ENCODE measurements at regions not wholly inside any gene's neighbourhood (a gene's known extent, or its start where the extent isn't known, plus 50 kb on each side); places are given as distances from the start of the nearest gene placed in this dataset.
A peak's percentile ranks its signal among the peaks of the same experiment; 100 is the strongest.

DNA sequence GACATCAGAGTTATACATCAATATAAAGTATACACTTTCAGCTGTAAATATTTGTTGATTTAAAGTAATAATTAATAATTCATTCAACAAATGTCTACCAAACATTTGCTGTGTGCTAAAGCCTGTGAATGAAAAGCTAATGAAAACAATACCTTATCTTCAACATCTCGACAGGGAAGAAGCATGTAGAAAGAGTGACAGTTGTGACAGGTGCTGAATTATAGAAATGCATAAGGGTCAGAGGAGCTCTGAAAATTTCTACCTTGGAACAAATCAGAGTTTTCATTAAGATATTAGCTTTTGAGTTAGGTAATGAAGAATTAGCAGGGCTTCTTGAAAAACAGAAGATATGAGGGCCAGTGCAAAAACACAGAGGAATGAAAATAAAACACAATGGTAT lies 739.2 kb downstream of the VGLL3 start:
- CTCF ChIA-PET = no interaction called here
- in situ Hi-C loops (cut with HindIII; ENCODE audit: low pct_unique_long_range_greater_than_20kb, low sequenced_read_pairs) (no loop called here), intact Hi-C loops (cut with micrococcal nuclease; ENCODE audit: unreplicated experiment) (no loop called here)
- no peaks in the 10 kb centered on the region for H3K36me3 ChIP-seq (ENCODE audit: control insufficient read depth, insufficient read depth, low read length)
- H3K9me3 ChIP-seq (ENCODE audit: control insufficient read depth, insufficient read depth, low read depth, low read length) = no peaks in the 10 kb centered on the region
- ATAC-seq (no peak), DNase-seq (ENCODE audit: low read depth, low spot score) (no peak)
- TF ChIP-seq TCF7L2 (IDR thresholded peaks at IDR 0.05; ENCODE audit: low read depth, low read length) = no peak
- H3K4me3 ChIP-seq (ENCODE audit: low read depth in 2 of 2, low read length in 2 of 2) = no peak overlapping the region
- no peak overlapping the region for H3K27ac ChIP-seq (ENCODE audit: low read length)
- POLR2A ChIA-PET = no interaction called here
- no peaks in the 10 kb centered on the region for H3K27me3 ChIP-seq (ENCODE audit: control insufficient read depth, insufficient read depth, low read length)
- no peaks in the 10 kb centered on the region for H3K4me1 ChIP-seq (ENCODE audit: control insufficient read depth, insufficient read depth, low read length)
- no TSS peak for BruUV-seq (replicated peaks)

DNA sequence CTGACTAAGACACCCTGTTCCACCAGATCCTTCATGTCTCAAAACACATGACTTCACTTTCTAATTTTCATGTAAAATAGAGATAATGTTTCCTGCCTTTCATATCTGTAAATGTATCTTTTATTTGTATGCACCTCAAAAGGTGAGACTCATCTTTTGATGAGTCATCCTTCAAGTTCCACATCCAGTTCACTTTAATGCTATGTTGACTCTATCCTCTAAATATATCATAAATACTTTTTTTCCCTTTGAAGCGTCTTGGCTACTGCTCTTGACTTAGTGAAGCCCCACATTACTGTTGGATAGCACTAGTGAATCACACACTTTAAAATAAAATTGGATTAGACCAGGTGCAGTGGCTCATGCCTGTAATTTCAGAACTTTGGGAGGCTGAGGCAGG lies 741.1 kb downstream of the VGLL3 start:
- ATAC-seq = no peak
- intact Hi-C loops (cut with micrococcal nuclease; ENCODE audit: unreplicated experiment) = loop anchor here (5.0 kb wide), 1 partner anchor 428 kb away; no protein-coding TSS in a partner anchor
- Histone ChIP-seq H3K4me3 (ENCODE audit: low read depth in 2 of 2, low read length in 2 of 2) (no peak overlapping the region), H3K27ac (ENCODE audit: low read length) (no peak overlapping the region), H3K36me3 (ENCODE audit: control insufficient read depth, insufficient read depth, low read length) (no peaks in the 10 kb centered on the region), H3K4me1 (ENCODE audit: control insufficient read depth, insufficient read depth, low read length) (no peaks in the 10 kb centered on the region), H3K27me3 (ENCODE audit: control insufficient read depth, insufficient read depth, low read length) (no peaks in the 10 kb centered on the region), H3K9me3 (ENCODE audit: control insufficient read depth, insufficient read depth, low read depth, low read length) (no peaks in the 10 kb centered on the region)
- POLR2A ChIA-PET = no interaction called here
- no peak for DNase-seq (ENCODE audit: low read depth, low spot score)
- TF ChIP-seq, protein P1, sequence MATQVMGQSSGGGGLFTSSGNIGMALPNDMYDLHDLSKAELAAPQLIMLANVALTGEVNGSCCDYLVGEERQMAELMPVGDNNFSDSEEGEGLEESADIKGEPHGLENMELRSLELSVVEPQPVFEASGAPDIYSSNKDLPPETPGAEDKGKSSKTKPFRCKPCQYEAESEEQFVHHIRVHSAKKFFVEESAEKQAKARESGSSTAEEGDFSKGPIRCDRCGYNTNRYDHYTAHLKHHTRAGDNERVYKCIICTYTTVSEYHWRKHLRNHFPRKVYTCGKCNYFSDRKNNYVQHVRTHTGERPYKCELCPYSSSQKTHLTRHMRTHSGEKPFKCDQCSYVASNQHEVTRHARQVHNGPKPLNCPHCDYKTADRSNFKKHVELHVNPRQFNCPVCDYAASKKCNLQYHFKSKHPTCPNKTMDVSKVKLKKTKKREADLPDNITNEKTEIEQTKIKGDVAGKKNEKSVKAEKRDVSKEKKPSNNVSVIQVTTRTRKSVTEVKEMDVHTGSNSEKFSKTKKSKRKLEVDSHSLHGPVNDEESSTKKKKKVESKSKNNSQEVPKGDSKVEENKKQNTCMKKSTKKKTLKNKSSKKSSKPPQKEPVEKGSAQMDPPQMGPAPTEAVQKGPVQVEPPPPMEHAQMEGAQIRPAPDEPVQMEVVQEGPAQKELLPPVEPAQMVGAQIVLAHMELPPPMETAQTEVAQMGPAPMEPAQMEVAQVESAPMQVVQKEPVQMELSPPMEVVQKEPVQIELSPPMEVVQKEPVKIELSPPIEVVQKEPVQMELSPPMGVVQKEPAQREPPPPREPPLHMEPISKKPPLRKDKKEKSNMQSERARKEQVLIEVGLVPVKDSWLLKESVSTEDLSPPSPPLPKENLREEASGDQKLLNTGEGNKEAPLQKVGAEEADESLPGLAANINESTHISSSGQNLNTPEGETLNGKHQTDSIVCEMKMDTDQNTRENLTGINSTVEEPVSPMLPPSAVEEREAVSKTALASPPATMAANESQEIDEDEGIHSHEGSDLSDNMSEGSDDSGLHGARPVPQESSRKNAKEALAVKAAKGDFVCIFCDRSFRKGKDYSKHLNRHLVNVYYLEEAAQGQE (IDR thresholded peaks at IDR 0.05; ENCODE audit: insufficient read depth in 1 of 2, low read depth in 2 of 2, low read length in 1 of 2) = no peak
- TF ChIP-seq, protein P2, sequence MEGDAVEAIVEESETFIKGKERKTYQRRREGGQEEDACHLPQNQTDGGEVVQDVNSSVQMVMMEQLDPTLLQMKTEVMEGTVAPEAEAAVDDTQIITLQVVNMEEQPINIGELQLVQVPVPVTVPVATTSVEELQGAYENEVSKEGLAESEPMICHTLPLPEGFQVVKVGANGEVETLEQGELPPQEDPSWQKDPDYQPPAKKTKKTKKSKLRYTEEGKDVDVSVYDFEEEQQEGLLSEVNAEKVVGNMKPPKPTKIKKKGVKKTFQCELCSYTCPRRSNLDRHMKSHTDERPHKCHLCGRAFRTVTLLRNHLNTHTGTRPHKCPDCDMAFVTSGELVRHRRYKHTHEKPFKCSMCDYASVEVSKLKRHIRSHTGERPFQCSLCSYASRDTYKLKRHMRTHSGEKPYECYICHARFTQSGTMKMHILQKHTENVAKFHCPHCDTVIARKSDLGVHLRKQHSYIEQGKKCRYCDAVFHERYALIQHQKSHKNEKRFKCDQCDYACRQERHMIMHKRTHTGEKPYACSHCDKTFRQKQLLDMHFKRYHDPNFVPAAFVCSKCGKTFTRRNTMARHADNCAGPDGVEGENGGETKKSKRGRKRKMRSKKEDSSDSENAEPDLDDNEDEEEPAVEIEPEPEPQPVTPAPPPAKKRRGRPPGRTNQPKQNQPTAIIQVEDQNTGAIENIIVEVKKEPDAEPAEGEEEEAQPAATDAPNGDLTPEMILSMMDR (IDR thresholded peaks at IDR 0.05) = no peak
- TF ChIP-seq SIN3A (IDR thresholded peaks at IDR 0.05; ENCODE audit: borderline replicate concordance, insufficient read depth, low read depth, low read length) (no peak), TCF7L2 (IDR thresholded peaks at IDR 0.05; ENCODE audit: low read depth, low read length) (no peak), POLR2AphosphoS5 (IDR thresholded peaks at IDR 0.05; ENCODE audit: low read depth, low read length) (no peak)
- CTCF ChIA-PET = no interaction called here
- in situ Hi-C loops (cut with HindIII; ENCODE audit: low pct_unique_long_range_greater_than_20kb, low sequenced_read_pairs) = no loop called here
- BruUV-seq (replicated peaks) = no TSS peak

DNA sequence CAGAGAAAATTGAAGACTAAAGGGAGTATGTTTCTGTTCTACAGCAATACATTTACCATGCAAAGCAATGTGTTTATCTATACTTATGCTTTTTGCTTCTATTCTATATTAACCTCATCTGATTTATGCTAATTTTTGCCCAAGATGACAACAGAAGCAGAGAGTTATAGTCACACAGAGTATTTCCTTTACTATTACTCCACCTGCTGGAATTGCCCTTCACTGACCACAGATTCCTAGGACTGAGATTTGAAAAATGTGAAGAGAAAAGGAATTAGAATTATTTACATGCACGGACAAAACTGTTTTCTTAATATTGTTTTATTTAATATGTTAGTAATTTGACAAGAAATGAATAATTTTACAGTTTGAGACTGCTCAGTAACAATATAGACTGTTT lies 745.6 kb downstream of the VGLL3 start:
- no peak for DNase-seq (ENCODE audit: low read depth, low spot score)
- TF ChIP-seq TCF7L2 (IDR thresholded peaks at IDR 0.05; ENCODE audit: low read depth, low read length) = no peak
- TF ChIP-seq, protein P2 (IDR thresholded peaks at IDR 0.05) = peak; percentile 19; the same call in 1 of the 2 replicates
- in situ Hi-C loops (cut with HindIII; ENCODE audit: low pct_unique_long_range_greater_than_20kb, low sequenced_read_pairs) (no loop called here), intact Hi-C loops (cut with micrococcal nuclease; ENCODE audit: unreplicated experiment) (loop anchor here (5.0 kb wide), 1 partner anchor 423 kb away; no protein-coding TSS in a partner anchor)
- H3K27ac ChIP-seq (ENCODE audit: low read length) = no peak overlapping the region
- ATAC-seq = no peak
- no peaks in the 10 kb centered on the region for H3K9me3 ChIP-seq (ENCODE audit: control insufficient read depth, insufficient read depth, low read depth, low read length)
- ChIA-PET POLR2A (no interaction called here), CTCF (no interaction called here)
- H3K4me1 ChIP-seq (ENCODE audit: control insufficient read depth, insufficient read depth, low read length) = no peaks in the 10 kb centered on the region
- H3K36me3 ChIP-seq (ENCODE audit: control insufficient read depth, insufficient read depth, low read length) = no peaks in the 10 kb centered on the region
- no TSS peak for BruUV-seq (replicated peaks)
- no peak overlapping the region for H3K4me3 ChIP-seq (ENCODE audit: low read depth in 2 of 2, low read length in 2 of 2)
- H3K27me3 ChIP-seq (ENCODE audit: control insufficient read depth, insufficient read depth, low read length) = no peaks in the 10 kb centered on the region

Data from Panc1 (cell line).